NCI-H1436 treated with DMSO at 0.1 percent for 48 hours (cell line): ENCODE measurements at regions not wholly inside any gene's neighbourhood (a gene's known extent, or its start where the extent isn't known, plus 50 kb on each side); places are given as distances from the start of the nearest gene placed in this dataset.
"Not testable (repeated sequence)": the region's sequence is repeated elsewhere in the genome, so short reads cannot be mapped to it uniquely, and the experiment has no call there.

Experiments
- DNase-seq: peaks from one replicate; lab custom pipeline; 2025; lab: John Stamatoyannopoulos, UW

DNA sequence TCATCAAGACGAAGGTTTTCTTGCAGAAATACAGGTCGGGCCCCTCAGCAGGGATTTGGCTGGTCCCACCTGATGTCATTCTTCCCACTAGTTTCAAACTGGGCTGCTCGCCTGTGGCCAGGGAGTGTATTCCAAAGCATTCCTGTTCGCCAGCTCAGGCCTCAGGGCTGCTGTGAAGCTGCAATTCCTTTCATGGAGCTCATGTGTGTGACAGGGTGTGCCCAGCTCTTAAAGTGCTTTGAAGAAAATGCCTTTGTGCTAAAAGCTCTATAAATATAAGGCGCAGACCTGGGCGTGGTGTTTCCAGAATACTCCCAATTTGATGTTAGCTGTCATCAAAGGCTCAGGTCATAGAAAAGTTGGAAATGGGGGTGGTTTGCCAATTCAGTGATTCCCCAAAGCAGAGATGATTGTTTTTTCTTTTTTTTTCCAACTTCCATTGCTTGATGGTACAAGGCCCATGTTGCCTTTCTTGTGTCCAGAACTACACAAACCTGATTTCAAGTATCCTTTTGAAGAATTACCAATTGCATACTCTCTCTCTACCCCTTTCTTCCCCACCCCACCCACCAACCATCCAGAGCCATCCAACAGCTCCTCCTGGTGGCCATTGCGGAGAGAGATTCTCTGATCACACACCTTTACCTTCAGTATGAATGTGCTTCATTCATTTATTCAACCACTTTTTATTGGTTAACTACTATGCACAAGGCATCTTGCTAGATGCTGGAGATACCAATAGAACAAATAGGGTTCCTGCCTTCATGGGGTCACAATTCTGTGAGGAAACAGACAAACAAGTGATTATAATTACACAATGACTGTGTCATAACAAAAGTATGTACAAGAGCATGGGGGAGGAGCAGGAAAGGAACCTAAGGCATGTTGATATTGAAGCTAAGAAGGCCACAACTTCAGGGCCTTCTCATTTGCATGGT lies 297.3 kb upstream of the LYZL1 start:
- DNase-seq, result no peak

DNA sequence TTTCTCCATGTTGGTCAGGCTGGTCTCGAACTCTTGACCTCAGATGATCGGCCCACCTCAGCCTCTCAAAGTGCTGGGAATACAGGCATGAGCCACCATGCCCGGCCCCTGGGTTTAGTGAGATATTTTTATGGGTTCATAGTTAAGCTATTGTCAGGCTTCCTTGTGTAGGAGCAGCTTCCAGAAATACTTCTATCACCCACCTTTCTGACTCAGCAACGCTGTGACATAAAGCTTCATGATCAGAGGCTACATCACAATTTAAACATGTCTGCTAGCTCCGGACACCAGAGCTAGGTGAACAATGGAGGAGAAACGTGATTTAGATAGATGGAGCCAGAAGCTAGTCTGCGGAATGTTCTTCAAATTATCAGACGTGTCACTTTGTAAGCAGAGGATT lies 295.8 kb upstream of the LYZL1 start:
- no peak for DNase-seq

DNA sequence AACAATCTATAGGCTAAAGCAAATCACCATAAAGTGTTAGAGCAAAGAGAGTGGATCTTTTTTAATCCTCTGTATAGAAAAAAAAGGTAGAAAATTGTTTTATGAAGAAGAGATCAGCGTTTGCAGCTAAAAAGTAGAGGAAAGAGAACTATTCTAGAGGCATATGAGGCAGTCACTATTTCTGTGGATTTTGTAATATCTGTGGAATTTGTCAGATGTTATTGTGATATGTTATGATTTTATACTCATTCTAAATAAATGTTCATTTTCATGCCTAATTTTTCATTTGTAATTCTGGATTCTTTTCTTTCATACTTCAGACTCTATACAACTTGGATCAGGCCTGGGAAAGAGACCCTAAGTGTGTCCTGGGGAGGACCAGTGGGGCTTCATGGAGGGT lies 295.0 kb upstream of the LYZL1 start:
- no peak for DNase-seq

GRCh38 chr10:28994802-28995201 lies 294.1 kb upstream of the LYZL1 start:
- DNase-seq, result not testable (repeated sequence)

- DNase-seq, result no peak
These were observed 293.4 kb upstream of the LYZL1 start for GRCh38 chr10:28995497-28995896.

DNA sequence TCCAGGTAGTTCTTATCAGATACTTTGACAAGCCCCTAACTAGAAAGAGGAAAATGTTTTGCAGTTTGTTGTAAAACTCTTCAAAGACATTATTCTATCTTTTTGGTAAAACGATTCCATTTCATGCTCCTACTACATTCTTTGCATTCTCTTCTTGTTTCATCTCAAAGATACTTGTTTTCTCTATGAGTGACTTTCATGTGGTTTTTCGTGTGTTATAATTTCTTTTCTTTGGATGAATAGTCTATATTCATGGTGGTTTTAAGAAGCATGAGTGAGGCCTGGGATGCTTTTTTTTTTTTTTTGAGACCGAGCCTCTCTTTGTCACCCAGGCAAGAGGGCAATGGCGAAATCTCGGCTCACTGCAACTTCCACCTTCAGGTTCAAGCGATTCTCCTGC lies 292.5 kb upstream of the LYZL1 start:
- DNase-seq, result no peak

GRCh38 chr10:28996947-28997551 lies 291.8 kb upstream of the LYZL1 start:
- no peak for DNase-seq

- no peak for DNase-seq
These were observed 291.1 kb upstream of the LYZL1 start for GRCh38 chr10:28997734-28998133.

- DNase-seq, result no peak
These were observed 287.1 kb upstream of the LYZL1 start for GRCh38 chr10:29001801-29002200.

DNA sequence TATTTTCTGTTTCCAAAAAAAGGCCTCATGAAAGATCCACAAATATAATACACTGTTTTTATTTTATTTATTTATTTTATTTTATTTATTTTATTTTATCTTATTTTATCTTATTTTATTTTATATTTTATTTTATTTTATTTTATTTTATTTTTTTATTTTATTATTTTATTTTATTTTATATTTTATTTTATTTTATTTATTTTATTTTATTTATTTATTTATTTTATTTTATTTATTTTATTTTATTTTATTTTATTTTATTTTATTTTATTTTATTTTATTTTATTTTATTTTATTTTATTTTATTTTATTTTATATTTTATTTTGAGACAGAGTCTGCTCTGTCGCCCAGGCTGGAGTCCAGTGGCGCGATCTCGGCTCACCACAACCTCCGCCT lies 285.9 kb upstream of the LYZL1 start:
- DNase-seq, result not testable (repeated sequence)

DNA sequence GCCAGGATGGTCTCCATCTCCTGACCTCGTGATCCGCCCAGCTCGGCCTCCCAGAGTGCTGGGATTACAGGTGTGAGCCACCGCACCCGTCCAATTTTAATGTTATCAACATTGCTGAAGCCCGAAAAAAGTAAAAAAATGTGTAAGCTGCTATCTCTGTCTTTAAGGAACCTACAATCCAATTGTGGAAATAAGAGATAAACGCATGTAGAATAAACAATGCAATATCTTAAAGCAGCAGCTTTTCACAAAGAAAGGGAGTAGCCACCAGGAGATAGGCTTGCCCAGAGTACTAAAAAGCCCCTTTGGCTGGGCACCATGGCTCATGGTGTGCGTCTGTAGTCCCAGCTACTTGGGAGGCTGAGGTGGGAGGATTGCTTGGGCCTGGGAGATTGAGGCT lies 282.9 kb upstream of the LYZL1 start:
- DNase-seq, result no peak

- DNase-seq, result no peak
These were observed 281.5 kb upstream of the LYZL1 start for GRCh38 chr10:29007370-29007747.

GRCh38 chr10:29007748-29008610 lies 280.9 kb upstream of the LYZL1 start:
- no peak for DNase-seq

DNA sequence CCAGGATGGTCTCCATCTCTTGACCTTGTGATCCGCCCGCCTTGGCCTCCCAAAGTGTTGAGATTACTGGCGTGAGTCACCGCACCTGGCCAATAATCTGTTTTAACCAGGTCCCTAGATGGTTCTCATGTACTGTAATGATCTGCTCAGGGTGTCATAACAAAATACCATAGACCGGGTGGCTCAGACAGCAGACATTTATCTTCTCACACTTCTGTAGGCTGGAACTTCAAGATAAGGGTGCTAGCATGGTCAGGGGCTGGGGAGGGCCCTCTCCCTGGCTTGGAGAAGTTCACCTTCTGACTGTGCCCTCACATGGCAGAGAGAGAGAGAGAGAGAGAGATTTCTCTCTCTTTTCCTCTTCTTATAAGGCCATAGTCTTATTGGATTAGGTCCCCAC lies 279.4 kb upstream of the LYZL1 start:
- DNase-seq, result no peak

DNA sequence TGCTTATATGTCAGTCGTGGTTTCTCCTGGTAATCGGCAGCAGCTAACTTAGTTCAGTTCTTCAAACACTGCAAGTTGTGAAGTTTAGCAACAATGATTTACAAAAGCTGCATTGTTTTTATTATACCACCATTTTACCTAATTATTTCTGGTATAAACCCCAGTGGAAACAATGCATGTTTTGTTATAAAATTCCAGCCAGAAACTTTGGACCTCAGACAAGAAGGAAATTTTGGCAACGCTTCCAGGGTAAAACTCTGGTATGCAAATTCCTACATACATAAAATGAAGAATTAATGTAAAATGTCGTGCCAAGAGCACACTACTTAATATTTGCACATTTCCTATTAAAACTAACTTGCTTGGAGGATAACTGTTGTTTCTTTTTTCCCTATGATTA lies 277.4 kb upstream of the LYZL1 start:
- DNase-seq, result no peak

GRCh38 chr10:29012926-29013554 lies 275.8 kb upstream of the LYZL1 start:
- no peak for DNase-seq

- no peak for DNase-seq
These were observed 267.3 kb upstream of the LYZL1 start for GRCh38 chr10:29021591-29021990.

DNA sequence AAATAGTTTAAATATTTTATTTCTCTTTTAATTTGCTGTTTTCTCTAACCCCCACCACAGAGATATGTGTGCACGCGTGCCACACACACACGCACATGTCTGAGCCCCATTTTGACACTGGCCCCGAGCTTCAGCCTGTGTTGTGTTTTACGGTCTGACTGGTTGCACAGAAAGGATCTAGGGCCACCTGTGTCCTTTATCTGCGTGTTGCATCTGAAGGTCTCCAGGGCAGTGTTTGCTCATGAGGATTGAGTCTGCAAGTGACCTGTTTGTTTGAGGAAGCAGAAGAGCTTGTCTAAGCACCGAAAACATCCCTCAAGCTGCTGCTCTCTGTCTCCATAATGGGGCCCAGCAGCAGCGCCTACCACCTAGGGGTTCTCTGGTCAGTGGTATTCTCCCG lies 266.4 kb upstream of the LYZL1 start:
- no peak for DNase-seq

GRCh38 chr10:29023678-29024077 lies 265.2 kb upstream of the LYZL1 start:
- no peak for DNase-seq

DNA sequence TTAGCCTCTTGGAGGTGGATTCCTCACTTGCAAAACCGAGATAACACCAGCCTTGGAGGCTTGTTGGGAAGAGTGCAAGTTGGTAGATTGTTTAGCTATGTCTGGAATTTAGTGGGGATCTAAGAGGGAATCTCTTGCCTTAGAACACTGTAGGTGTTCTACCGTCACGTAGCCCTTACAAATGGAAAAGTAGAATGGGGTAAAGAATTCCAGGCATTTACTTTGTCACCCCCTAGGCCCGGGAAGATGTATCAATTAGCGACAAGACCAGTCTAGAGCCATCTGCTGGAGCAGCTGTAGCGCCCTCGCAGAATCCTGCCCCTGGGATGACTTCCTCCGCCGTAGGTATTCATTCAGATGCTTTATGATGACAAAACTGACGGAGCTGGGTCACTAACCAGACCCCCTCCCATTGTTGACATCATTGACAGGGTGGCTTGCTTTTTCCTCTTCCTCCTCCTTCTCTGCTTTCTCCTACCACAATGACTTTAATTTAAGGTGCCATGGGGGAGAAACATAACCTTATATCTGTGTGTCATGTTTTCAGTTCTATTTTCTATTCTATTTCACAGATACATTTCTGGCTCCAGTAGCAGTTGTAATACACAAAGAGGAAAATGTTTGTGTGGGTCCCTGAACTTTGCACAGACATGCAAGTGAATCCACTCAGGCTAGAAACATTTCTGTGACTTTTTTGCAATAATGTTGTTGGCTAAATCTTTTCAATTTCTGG lies 262.6 kb upstream of the LYZL1 start:
- no peak for DNase-seq

- DNase-seq, result no peak
These were observed 261.9 kb upstream of the LYZL1 start for GRCh38 chr10:29026802-29027580.
